ENCODE measurements at regions not wholly inside any gene's neighbourhood (a gene's known extent, or its start where the extent isn't known, plus 50 kb on each side); places are given as distances from the start of the nearest gene placed in this dataset.

DNA sequence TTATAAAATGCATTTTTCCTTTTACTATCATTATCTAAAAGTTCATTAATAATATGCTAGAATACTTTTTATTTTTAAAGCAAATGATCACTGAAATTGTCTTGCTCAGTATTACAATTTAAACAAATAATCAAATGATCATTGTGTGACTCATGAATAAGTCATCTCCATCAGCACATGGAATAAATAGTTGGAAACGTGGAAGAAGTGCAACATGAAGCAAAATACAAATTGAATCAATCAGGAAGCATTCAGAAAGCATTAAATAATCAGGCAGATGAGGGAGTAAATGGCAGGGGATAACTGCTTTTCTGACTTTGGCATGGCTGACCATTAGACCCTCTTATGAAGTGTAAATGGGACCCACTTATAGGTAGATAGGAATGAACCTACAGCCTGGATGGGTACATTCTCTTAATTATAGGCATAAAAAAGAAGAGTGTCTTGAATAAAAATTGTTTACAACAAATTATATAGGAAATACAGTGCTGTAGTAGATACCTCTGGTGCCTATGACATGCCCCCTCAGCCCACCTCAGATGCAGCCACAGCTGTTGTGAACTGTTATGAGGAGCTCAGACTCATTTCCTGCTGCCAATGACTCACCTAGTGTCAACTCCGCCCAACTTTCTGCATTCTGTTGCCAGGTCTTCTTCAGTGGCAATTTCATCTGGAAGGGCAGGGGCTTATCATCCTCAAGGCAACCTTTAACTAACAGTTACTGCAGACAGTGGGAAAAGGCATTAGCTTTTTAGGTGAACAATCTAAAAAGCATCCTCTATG, 936.0 kb downstream of the TRIB2 start:
- TF ChIP-seq, protein P1, sequence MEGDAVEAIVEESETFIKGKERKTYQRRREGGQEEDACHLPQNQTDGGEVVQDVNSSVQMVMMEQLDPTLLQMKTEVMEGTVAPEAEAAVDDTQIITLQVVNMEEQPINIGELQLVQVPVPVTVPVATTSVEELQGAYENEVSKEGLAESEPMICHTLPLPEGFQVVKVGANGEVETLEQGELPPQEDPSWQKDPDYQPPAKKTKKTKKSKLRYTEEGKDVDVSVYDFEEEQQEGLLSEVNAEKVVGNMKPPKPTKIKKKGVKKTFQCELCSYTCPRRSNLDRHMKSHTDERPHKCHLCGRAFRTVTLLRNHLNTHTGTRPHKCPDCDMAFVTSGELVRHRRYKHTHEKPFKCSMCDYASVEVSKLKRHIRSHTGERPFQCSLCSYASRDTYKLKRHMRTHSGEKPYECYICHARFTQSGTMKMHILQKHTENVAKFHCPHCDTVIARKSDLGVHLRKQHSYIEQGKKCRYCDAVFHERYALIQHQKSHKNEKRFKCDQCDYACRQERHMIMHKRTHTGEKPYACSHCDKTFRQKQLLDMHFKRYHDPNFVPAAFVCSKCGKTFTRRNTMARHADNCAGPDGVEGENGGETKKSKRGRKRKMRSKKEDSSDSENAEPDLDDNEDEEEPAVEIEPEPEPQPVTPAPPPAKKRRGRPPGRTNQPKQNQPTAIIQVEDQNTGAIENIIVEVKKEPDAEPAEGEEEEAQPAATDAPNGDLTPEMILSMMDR (IDR thresholded peaks at IDR 0.05; ENCODE audit: low read depth, low read length): no peak
- TF ChIP-seq EZH2phosphoT487 (IDR thresholded peaks at IDR 0.05; ENCODE audit: low read depth): no peak

Measured in OCI-LY3 (cell line).